ENCODE measurements at regions not wholly inside any gene's neighbourhood (a gene's known extent, or its start where the extent isn't known, plus 50 kb on each side); places are given as distances from the start of the nearest gene placed in this dataset.

DNA sequence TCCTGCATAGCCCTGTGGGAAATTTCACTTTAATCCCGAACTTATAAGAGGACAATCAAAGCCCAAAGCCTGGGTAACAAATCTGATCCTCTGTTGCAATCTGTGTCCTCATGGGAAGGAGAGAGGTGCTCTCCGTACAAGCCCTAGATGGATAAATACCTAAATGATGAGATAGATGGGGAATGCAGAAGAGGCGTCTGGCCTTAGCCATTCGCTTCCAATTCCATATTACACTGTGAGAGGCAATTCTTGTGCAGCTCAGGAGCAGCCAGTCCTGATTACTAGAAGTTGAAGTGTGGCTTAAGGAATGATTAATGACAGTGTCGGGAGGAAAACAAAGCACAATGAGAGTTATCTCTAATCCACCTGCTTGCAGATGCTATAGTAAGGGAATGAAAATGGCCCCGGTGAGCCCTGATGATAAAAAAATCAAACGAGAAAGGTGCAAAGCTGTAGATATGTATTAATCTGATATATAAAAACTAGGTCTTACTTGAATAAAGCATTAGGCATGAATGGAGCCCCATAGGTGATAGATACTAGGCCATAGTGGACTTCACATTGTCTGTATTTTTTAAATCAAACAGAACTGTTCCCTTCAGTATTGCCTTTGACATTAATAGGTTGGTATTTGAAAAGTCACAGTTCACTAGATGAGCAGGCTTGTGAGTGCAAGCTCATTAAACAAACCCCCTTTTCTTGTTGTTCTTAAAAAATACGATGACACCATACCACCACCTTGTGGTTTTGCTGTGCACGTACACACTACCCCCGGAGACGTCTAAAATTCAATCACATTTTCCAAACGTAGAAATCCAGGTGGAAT, 54.2 kb upstream of the TMCO5A start:
- peak; percentile 63 for DNase-seq (ENCODE audit: low read depth, low spot score)

DNA sequence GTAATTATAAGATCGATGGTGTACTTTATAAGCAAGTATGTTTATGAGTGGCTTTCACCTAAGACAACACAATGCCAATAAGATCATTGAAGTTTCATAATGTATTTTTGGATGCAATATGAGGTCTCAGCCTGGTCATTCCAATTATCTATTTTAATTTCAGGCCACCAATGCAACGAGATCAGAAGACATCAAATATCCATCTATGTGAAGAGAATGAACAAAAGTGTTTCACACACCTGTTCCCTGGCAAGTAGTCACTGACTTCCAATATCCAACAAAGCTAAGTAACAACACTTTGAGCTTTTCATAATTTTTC, 53.6 kb upstream of the TMCO5A start:
- CTCF ChIA-PET: interaction anchor here (0.5 to 6.4 kb wide), 36 partner anchors 8 to 997 kb away, joined by 3 to 82 read pairs (median 4); no protein-coding TSS in a partner anchor
- POLR2A ChIA-PET: no interaction called here
- H3K4me3 ChIP-seq (ENCODE audit: low read depth, low read length): no peak overlapping the region
- TF ChIP-seq, protein P1, sequence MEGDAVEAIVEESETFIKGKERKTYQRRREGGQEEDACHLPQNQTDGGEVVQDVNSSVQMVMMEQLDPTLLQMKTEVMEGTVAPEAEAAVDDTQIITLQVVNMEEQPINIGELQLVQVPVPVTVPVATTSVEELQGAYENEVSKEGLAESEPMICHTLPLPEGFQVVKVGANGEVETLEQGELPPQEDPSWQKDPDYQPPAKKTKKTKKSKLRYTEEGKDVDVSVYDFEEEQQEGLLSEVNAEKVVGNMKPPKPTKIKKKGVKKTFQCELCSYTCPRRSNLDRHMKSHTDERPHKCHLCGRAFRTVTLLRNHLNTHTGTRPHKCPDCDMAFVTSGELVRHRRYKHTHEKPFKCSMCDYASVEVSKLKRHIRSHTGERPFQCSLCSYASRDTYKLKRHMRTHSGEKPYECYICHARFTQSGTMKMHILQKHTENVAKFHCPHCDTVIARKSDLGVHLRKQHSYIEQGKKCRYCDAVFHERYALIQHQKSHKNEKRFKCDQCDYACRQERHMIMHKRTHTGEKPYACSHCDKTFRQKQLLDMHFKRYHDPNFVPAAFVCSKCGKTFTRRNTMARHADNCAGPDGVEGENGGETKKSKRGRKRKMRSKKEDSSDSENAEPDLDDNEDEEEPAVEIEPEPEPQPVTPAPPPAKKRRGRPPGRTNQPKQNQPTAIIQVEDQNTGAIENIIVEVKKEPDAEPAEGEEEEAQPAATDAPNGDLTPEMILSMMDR (IDR thresholded peaks at IDR 0.05; ENCODE audit: insufficient read depth, low read length, missing control alignments): no peak
- DNase-seq (ENCODE audit: low read depth, low spot score): no peak

More for the DNA sequence above, 54.2 kb upstream of the TMCO5A start:
- ChIA-PET CTCF (interaction anchor here (0.5 to 6.4 kb wide), 33 partner anchors 8 to 996 kb away, joined by 3 to 82 read pairs (median 5); no protein-coding TSS in a partner anchor), POLR2A (interaction anchor here (1.4 kb wide), 1 partner anchor 55 kb away, joined by 5 read pairs; no protein-coding TSS in a partner anchor)
- no peak overlapping the region for H3K4me3 ChIP-seq (ENCODE audit: low read depth, low read length)
- TF ChIP-seq, protein P1 (IDR thresholded peaks at IDR 0.05; ENCODE audit: insufficient read depth, low read length, missing control alignments): peak; percentile 61

DNA sequence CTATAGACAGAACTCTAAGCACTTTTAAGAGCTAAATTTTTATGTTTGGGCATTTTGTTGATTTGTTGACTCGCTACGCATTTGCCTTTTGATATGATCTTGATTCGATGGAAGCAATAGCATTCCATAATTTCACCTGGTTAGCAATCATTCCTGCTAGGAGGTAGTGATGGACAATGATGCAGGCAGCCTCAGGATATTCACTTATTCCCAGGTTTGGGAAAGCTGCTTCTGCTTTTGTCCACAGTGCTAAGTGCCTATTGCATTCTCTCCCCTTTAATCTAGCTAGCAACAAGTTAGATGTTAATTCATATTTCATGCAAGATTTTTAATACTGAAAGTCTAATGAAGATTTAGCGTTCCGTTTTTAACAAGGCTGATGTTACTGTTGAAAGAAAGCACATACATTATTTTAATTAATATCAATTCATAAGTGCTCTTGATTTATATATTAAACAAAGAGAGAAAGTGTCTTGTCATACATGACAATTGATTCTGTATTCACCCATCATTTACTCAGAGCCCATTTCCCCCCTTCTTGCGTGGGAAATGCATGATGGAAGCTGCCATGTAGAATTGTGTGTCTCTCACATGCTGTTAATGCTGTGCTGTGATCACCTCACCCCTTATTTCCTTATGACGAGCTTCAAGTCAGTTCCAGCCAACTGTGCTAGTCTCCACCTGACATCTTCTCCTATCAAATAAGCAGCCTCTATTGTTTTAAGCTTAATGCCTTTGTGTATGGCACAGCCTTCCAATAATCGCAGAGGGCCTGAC, 53.0 kb upstream of the TMCO5A start:
- CTCF ChIA-PET: interaction anchor here (0.7 to 6.4 kb wide), 32 partner anchors 7 to 997 kb away, joined by 3 to 82 read pairs (median 5); no protein-coding TSS in a partner anchor

DNA sequence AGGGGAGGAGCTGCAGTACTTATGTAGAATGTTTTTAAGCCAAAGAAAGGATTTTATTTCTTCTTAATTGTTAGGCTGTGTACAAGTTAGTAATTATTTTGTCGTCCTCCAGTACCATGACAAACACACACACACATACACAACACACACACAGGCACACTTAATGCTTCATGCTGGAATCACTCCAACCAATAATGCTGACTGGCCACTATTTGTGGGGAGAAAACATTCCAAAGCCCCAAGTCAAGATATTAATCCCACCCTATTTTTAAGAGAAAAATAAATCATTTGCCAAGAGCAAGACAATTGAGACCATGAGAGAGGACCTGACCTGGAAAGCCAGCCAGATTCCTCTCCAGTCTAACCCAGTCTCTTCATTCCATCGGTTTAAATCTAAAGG, 51.8 kb upstream of the TMCO5A start:
- ChIA-PET CTCF (interaction anchor here (0.7 to 6.4 kb wide), 7 partner anchors 10 to 749 kb away, joined by 3 to 82 read pairs (median 4); no protein-coding TSS in a partner anchor), POLR2A (no interaction called here)
- TF ChIP-seq, protein P1 (IDR thresholded peaks at IDR 0.05; ENCODE audit: insufficient read depth, low read length, missing control alignments): no peak

More for the DNA sequence above, 53.0 kb upstream of the TMCO5A start:
- no peak for DNase-seq (ENCODE audit: low read depth, low spot score)
- no peak overlapping the region for H3K4me3 ChIP-seq (ENCODE audit: low read depth, low read length)
- POLR2A ChIA-PET: no interaction called here
- TF ChIP-seq, protein P1 (IDR thresholded peaks at IDR 0.05; ENCODE audit: insufficient read depth, low read length, missing control alignments): no peak

More for the DNA sequence above, 51.8 kb upstream of the TMCO5A start:
- DNase-seq (ENCODE audit: low read depth, low spot score): no peak
- H3K4me3 ChIP-seq (ENCODE audit: low read depth, low read length): no peak overlapping the region

Measured in AG04449 (cell line).